ENCODE measurements at regions not wholly inside any gene's neighbourhood (a gene's known extent, or its start where the extent isn't known, plus 50 kb on each side); places are given as distances from the start of the nearest gene placed in this dataset.
A peak's percentile ranks its signal among the peaks of the same experiment; 100 is the strongest.

DNA sequence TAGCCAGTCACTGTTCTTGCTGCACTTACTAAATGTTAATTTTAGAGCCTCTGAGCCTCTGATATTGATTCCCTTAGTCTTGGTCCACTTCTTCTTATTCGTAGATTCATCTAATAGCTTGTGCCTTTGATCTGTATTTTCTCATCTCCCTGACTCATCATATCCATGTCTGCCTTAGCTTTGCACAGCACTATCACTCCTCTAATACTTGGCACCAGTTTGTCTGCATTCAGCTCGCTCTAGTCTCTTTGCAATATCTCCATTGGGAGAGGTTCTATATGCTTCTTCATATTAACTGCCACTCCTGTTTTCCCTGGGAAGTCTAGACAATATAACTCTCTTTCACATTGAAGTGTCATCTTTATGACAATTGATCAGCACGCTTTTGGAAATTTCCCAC, 68.5 kb upstream of the CSRP2 start:
- TF ChIP-seq, protein P1, sequence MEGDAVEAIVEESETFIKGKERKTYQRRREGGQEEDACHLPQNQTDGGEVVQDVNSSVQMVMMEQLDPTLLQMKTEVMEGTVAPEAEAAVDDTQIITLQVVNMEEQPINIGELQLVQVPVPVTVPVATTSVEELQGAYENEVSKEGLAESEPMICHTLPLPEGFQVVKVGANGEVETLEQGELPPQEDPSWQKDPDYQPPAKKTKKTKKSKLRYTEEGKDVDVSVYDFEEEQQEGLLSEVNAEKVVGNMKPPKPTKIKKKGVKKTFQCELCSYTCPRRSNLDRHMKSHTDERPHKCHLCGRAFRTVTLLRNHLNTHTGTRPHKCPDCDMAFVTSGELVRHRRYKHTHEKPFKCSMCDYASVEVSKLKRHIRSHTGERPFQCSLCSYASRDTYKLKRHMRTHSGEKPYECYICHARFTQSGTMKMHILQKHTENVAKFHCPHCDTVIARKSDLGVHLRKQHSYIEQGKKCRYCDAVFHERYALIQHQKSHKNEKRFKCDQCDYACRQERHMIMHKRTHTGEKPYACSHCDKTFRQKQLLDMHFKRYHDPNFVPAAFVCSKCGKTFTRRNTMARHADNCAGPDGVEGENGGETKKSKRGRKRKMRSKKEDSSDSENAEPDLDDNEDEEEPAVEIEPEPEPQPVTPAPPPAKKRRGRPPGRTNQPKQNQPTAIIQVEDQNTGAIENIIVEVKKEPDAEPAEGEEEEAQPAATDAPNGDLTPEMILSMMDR (IDR thresholded peaks at IDR 0.05; ENCODE audit: control insufficient read depth, insufficient read depth, low read depth, low read length, missing control alignments): no peak
- DNase-seq (ENCODE audit: low read depth): no peak
- no peak overlapping the region for H3K4me3 ChIP-seq (ENCODE audit: control insufficient read depth, low read depth, low read length)

DNA sequence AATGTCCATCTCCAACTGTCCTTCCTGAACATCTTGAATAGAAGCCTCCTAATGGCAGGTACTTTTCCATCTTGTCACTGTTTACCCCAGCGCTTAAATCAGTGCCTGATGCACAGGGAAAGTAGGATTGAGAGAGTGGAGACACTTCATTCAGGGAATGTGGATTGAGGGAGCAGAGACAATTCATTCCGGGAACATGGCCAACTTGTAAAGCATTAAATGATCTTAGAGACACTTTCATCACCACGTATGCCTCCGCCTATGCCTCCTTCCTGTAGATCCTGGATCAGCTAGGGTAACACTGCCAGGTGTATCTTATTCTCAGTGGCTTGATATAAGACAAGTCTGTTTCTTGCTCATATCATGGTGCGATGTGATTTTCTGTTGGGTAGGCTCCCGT, 67.6 kb upstream of the CSRP2 start:
- no peak overlapping the region for H3K4me3 ChIP-seq (ENCODE audit: control insufficient read depth, low read depth, low read length)
- TF ChIP-seq, protein P1 (IDR thresholded peaks at IDR 0.05; ENCODE audit: control insufficient read depth, insufficient read depth, low read depth, low read length, missing control alignments): no peak
- DNase-seq (ENCODE audit: low read depth): no peak

DNA sequence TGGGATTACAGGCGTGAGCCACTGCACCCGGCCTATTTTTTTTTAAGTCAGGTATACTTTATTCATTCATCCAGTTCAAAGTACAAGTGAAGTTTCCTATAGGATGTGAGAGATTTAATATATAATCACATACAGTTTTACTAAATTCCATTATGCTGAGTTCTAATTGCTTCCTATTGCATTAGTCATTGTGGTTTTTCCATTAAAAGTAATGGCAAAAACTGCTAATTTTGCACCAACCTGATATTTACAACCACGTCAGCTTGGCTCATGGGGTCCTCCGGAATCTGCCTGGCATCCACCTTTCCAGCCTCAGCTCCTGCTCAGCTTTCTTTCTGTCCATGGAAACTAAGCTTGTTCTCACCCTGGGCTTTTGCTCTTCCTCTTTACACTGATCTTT, 67.0 kb upstream of the CSRP2 start:
- TF ChIP-seq, protein P1 (IDR thresholded peaks at IDR 0.05; ENCODE audit: control insufficient read depth, insufficient read depth, low read depth, low read length, missing control alignments): no peak
- DNase-seq (ENCODE audit: low read depth): no peak
- H3K4me3 ChIP-seq (ENCODE audit: control insufficient read depth, low read depth, low read length): no peak overlapping the region

DNA sequence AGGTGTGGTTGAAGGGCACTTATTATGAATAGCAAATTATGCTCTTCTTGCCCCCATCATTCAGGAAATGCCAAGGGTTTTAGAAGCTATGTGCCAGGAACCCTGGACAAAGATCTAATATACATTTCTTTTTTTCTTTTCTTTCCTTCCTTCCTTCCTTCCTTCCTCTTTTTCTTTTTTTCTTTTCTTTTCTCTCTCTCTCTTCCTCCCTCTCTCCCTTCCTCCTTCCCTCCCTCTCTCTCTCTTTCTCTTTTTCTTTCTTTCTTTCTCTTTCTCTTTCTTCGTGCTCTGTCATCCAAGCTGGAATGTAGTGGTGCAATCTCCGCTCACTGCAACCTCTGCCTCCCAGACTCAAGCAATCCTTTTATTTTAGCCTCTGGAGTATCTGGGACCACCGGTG, 66.1 kb upstream of the CSRP2 start:
- TF ChIP-seq, protein P1 (IDR thresholded peaks at IDR 0.05; ENCODE audit: control insufficient read depth, insufficient read depth, low read depth, low read length, missing control alignments): no peak
- no peak overlapping the region for H3K4me3 ChIP-seq (ENCODE audit: control insufficient read depth, low read depth, low read length)
- DNase-seq (ENCODE audit: low read depth): no peak

DNA sequence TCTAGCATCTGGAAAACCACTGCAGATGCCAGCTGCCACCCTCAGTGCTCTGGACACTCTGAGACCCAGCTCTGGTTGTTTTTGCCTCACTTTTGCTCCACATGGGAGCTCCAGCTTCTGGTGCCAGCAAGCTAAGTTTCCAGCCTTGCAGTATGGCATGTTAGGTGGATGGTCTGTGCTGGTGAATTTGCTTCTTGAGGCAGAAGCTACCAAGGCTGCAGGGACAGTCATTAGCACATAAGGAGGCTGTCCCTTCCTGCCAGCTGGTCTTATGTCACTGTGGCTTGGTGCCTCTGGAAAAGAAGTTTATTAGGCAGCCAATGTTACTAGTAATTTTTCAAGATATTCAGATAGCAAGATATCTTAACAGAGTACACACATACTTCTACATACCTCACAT, 64.2 kb upstream of the CSRP2 start:
- no peak for DNase-seq (ENCODE audit: low read depth)
- TF ChIP-seq, protein P1 (IDR thresholded peaks at IDR 0.05; ENCODE audit: control insufficient read depth, insufficient read depth, low read depth, low read length, missing control alignments): no peak
- H3K4me3 ChIP-seq (ENCODE audit: control insufficient read depth, low read depth, low read length): no peak overlapping the region

DNA sequence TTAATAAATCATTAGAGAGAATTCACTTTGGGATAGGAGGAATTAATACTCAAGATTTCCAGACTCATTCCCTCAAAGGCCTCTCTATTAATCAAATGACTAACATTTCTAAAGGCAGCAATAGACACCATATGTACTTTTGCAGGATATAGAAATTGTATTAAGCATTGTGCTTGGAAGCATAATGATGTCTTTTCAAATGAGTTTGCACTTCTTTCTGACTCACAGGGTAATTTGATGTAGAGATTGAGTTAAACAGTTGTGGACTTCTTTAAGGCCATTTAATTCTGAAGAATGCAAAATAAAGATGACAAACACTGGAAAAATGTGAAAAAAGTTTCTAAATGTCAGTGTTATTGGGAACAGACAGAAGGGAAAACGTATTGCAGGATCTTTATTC, 63.4 kb upstream of the CSRP2 start:
- peak; percentile 18 for DNase-seq (ENCODE audit: low read depth)
- H3K4me3 ChIP-seq (ENCODE audit: control insufficient read depth, low read depth, low read length): no peak overlapping the region
- TF ChIP-seq, protein P1 (IDR thresholded peaks at IDR 0.05; ENCODE audit: control insufficient read depth, insufficient read depth, low read depth, low read length, missing control alignments): no peak

Measured in AG09309 (cell line).